ENCODE measurements at regions not wholly inside any gene's neighbourhood (a gene's known extent, or its start where the extent isn't known, plus 50 kb on each side); places are given as distances from the start of the nearest gene placed in this dataset.
"Not testable (repeated sequence)": the region's sequence is repeated elsewhere in the genome, so short reads cannot be mapped to it uniquely, and the experiment has no call there.

DNA sequence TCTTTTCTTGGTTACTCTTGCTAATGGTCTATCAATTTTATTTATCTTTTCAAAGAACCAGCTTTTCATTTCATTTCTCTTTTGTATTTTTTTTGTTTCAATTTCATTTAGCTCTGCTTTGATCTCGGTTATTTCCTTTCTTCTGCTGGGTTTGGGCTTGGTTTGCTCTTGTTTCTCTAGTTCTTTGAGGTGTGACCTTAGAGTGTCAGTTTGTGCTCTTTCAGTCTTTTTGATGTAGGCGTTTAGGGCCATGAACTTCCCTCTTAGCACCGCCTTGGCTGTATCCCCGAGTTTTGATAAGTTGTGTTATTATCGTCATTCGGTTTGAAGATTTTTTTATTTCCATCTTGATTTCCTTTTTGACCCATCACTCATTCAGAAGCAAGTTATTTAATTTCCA is 265.5 kb downstream of the VAPA start:
- TF ChIP-seq, protein P1, sequence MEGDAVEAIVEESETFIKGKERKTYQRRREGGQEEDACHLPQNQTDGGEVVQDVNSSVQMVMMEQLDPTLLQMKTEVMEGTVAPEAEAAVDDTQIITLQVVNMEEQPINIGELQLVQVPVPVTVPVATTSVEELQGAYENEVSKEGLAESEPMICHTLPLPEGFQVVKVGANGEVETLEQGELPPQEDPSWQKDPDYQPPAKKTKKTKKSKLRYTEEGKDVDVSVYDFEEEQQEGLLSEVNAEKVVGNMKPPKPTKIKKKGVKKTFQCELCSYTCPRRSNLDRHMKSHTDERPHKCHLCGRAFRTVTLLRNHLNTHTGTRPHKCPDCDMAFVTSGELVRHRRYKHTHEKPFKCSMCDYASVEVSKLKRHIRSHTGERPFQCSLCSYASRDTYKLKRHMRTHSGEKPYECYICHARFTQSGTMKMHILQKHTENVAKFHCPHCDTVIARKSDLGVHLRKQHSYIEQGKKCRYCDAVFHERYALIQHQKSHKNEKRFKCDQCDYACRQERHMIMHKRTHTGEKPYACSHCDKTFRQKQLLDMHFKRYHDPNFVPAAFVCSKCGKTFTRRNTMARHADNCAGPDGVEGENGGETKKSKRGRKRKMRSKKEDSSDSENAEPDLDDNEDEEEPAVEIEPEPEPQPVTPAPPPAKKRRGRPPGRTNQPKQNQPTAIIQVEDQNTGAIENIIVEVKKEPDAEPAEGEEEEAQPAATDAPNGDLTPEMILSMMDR (IDR thresholded peaks at IDR 0.05; ENCODE audit: poor library complexity): not testable (repeated sequence)
- TF ChIP-seq EZH2phosphoT487 (IDR thresholded peaks at IDR 0.05; ENCODE audit: low read depth, severe bottlenecking, unreplicated experiment): not testable (repeated sequence)

All from hepatocyte (in vitro differentiated cells).